HG03342 (cell line): ENCODE measurements at regions not wholly inside any gene's neighbourhood (a gene's known extent, or its start where the extent isn't known, plus 50 kb on each side); places are given as distances from the start of the nearest gene placed in this dataset.
"Not testable (repeated sequence)": the region's sequence is repeated elsewhere in the genome, so short reads cannot be mapped to it uniquely, and the experiment has no call there.

Experiments used
- ATAC-seq: cut with Tn5 transposase; IDR thresholded peaks from one replicate; pipeline ENCODE4 v1.9.1; 2021; ENCODE audit warnings: mild to moderate bottlenecking, moderate library complexity; ENCODE audit not compliant: unreplicated experiment

DNA sequence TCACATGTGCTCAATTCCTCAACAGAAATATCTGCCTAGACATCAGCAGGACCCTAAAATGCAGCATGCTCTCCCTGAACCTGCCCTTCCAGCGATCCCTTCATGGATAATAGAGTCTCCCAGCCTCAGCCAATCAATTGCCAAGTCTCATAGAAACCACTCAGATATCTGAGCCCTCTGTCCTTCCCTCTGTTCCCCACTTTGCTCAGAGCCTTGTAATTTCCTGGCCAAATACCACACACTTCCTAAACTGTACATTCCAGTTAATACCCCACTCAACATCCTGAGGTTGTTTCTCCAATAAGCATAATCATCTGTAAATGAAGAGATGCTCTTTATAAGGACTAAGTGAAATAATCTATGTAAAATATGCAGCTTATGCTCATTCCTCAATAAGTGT lies 59.3 kb upstream of the PTGFRN start:
- no peak for ATAC-seq

DNA sequence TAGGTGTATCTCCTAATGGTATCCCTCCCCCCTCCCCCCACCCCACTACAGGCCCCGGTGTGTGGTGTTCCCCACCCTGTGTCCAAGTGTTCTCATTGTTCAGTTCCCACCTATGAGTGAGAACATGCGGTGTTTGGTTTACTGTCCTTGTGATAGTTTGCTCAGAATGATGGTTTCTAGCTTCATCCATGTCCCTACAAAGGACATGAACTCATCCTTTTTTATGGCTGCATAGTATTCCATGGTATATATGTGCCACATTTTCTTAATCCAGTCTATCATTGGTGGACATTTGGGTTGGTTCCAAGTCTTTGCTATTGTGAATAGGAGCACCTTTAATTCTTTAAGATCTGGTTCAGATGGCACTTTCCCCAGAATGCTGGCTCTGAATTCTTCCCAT lies 58.5 kb upstream of the PTGFRN start:
- not testable (repeated sequence) for ATAC-seq

DNA sequence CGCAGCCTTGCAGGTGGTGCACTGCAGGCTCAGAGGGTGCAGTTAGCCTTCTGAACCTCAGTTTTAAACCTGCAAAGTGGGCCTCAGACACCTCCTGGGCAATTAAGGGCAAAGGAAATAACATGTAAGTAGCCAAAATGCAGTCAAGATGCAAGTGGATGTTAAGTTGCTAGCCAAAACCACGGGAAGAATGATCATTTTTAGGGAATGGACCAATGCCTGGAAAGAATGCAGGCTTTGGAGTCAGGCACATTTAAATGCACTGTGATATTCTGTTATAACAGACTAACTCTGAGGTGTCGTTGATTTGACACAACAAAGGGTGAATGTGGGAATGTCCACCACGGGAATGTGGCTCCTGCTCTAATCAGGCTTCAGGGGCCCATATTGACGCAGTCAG lies 57.9 kb upstream of the PTGFRN start:
- no peak for ATAC-seq

DNA sequence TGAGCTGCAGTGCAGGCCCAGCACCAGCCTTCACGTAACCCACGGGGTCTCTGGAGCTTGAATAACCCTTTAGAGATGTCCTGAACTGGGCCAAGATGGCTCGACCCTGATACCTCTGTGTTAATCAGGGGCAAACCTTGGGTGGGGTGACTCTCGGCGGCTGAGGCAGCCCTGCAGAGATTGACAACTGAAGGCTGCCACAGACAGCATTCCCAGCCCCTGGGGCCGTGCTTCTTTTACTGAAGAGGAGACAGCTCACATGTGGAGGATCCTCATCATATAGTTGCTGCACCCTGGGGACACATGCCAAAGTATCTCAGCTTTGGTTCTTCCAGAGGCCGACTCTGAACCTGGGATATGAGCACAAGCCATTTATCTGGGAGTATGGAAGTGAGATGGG lies 57.3 kb upstream of the PTGFRN start:
- no peak for ATAC-seq

DNA sequence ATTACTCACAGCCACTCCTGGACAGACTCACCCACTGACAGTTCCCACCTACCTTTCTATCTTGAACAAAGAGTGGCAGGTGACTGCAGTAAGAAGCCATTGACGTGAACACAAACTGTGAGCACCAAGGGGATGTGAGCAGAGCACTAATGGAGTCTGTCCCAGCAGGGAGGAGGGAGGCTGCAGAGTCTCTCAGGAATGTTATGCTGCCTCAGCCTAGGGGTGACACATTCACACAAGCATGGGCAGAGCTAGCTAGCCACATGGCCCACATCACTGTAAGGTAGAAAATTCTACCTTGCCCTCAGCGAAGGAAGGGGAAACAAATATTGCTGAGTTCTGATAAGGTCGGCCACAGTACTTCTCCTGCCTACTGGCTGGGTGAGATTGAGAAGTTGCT lies 56.8 kb upstream of the PTGFRN start:
- ATAC-seq: no peak

DNA sequence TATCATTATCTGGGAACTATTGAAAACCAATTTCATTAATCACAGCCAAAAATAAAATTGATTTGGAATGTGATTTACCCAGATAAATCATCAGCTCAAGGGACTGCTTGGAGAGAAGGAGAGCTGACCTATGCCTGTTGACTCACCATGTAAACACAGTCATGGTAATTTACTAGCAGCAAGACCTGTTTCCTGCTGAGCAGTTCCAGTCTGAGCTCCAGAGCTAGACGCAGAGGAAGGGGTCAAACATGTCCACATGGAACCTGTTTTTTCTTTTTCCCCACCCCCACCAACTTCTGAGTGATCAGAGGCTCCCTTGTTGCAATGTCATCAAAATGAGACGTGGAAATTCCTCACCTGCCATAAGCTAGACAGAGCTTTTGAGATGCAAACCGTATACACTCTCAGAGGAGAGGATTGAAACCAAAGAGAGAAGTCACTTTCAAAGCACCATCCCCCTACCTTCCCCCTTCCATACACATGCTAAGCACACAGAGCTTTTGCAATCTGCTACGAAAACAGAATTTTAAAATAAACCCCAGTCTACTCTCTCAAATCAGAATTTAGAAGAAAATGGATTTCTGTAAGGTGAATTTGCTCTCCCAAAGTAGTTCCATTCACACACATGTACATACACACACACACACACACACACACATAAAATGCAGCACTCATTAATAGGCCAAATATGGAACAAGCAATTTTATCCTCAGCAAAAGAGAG lies 55.9 kb upstream of the PTGFRN start:
- no peak for ATAC-seq

DNA sequence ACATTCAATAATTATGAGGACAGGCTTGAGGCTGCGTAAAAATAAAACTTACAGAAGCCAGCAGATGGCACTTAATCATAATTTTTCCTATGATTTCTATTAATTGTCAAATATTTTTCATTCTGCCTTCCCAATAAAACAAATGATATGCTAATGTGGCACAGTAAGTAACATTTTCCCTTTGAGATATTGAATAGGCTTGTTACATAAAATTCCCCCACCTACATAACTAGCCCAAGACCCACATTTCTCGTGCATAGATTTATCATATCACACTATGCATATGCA lies 55.4 kb upstream of the PTGFRN start:
- ATAC-seq: no peak

DNA sequence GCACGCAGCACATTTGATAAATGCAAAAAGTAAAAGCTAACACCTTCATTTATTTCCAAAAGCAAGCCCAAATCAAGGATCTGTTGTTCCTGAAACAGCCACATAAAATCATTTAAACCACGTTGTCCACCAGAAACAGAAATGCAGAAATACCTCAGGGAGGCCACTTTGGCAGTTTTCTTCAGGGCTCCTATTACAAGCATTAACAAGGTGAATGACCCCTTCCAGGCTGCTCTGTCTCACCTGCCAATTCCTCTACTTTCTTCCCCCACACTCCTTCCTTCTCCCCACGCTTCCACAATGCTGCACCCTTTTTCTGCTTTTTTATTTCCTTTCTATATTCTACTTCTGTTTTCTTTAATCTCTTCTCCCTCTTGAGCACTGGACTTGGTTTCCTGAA lies 55.0 kb upstream of the PTGFRN start:
- no peak for ATAC-seq

DNA sequence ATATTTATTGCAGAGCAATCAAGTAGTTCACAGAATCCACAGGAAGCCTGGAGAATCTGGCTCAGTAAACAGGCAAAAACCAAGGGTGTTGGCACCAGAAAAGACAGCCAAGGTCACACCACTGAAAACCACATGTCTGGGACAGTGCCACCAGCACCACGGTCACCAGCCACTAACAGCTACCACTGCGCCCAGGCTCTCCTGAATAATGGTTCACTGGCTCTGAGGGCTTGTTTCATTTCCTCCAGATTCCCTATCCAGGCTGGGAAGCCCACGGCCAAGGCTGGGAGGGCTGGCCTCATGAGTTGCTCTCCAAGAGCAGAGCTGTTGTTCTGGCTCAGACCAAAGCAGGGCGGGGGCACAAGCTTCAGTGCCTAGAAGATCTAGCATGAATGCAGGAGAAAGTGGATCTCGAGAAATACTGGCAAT lies 54.5 kb upstream of the PTGFRN start:
- ATAC-seq: no peak

DNA sequence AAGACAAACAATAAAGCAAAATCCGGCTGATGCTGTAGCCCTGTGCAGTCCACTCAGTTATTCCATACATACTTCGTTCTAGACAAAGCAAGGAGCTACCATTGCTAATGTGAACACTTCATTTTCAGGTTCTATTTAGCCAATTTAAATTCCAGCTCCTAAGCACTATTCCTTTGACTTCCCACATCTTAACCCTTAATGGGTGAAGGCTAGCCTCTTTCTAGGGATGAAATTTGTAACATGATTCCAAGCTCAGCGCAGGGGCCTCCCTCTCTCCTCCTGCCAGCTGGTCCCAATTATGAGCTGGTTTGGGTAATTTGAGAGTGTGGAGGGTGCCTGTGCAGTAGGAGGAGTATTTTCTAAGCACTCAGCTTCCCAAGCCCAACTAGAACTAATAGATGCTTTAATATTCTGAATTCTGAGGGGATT lies 53.9 kb upstream of the PTGFRN start:
- no peak for ATAC-seq

DNA sequence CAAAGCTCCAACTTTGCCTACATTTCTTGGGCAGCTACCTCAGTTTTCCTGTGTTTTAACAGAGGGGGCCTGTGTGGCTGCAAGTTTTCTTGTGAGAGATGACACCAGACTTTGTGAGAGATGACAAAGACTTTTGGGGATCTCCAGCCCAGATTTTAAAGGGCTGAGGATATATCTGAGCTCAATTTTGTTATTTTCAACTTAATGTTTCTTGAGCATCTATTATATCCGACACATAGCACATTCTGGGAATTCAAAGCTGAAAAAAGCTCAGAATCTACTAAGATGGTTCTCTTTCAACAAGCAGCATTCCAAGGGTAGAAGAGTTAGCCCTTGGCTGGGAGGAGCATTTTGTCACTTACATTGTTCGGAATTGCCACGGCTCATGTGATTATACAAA lies 53.4 kb upstream of the PTGFRN start:
- no peak for ATAC-seq

DNA sequence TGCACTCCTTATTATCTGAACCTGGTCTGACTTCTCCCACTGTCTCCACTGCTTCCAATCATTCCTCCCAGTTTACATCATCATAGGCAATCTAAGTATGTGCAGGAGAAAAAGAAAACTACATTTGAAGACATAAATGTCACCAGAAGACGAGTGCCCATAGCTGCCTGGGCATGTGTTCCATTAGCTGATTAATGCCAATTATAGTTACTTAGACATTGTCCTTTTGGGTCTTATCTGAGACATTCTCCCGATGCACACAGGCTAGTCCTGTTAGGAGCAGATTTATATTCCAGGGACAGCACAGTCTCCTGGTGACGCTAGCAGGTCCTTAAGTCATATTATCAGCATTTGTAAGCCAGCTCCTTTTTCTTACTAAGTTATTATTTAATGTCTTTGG lies 52.6 kb upstream of the PTGFRN start:
- ATAC-seq: no peak
